NCI-H526 (cell line): ENCODE measurements at regions not wholly inside any gene's neighbourhood (a gene's known extent, or its start where the extent isn't known, plus 50 kb on each side); places are given as distances from the start of the nearest gene placed in this dataset.
A peak's percentile ranks its signal among the peaks of the same experiment; 100 is the strongest.
"Not testable (repeated sequence)": the region's sequence is repeated elsewhere in the genome, so short reads cannot be mapped to it uniquely, and the experiment has no call there.

ENCODE experiments used
- DNase-seq, 2 experiments: peaks; one replicate each; lab custom pipeline; 2025; lab: John Stamatoyannopoulos, UW

DNA sequence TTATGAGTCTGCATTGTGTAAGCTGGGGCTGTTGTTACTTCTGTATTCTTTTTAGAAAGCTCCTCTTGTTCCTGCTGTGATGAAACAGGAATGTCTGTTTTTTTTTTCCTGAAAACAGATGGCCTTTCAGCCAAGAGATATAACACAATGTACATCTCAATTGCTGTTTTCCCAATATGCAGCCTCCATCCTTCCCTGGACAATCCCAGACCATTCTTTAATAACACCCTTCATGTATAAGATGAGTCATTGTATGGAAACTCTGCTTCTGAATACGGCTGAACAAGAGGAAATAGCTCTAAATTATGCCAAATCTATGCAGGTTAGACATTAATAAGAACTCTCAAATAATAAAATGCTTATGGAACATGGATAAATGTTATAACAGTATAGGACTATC, 60.2 kb upstream of the LRRC4C start:
- no peak for DNase-seq

DNA sequence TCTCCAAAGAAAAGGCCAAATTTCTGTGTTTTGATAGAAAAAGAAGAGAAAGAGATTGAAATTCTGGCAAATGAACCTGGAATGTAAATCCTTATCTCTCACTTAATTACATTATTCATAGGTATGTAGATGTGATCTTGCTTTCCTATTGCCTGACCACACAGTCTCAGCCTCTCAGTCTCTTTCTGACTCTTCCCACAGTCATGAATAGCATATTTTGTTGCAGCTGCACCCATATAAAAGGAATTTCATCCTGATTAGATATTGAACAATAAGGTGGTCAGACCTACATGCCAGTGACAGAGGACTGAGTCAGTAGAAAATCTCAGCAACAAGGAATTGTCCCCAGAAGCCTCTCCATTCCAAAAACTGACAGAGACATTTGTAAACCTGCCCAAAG, 62.9 kb upstream of the LRRC4C start:
- no peak for DNase-seq

DNA sequence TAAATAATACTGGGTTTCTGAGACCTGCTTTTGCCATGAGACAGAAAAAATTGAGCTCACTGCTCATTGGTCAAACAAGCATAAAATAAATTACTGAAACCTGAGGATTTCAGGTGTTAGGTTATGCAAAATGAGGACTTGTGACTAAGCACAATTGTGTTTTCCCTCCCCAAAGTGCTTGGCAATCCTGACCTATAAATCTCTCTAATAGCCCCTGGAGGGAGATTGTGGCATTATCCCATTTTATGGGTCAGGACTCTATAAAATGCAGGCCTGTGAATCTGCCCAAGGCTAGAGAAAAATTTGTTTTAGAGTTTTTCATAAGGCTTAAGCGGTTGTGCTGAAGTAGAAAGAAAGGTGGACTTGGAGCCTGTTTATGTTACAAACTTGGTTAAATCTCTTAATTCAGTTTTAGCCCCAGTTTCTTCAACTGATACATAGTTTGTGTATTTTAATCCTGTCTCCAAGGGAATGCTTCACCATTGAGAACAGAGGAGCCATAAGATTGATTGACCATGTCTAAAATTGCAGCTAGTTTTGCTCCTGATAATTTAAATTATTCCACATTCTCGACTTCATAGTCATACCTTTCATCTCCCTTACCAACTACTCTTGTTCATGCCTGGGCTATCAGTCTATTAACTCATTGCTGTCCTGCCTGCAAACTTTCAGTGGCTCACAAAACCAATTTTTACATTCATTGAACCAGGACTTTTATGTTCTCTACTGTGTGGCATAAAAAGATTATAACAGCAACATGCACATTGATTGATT, 63.6 kb upstream of the LRRC4C start:
- DNase-seq: no peak

GRCh38 chr11:41527530-41527929, 68.1 kb upstream of the LRRC4C start:
- no peak for DNase-seq

GRCh38 chr11:41532413-41532812, 73.0 kb upstream of the LRRC4C start:
- no peak for DNase-seq

GRCh38 chr11:41533761-41534160, 74.3 kb upstream of the LRRC4C start:
- DNase-seq: no peak

DNA sequence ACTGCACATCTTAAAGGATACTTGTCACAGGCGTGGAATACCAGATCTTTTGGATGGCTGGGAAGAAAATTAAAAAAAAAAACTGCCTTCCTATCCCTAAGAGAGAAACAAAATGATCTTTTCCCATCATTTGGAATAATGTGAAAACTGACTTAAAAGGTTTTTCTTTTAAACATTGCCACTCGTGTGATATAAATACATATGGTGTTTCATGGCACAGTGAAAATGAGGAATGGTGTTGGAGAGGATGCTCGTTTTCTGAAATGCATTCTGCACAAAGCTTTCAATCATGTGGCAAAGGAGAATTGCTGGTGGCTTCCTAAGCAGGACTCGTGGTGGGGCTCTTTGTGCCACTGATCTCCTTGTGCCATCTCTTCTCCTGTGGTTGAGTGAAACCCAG, 74.9 kb upstream of the LRRC4C start:
- DNase-seq: no peak

DNA sequence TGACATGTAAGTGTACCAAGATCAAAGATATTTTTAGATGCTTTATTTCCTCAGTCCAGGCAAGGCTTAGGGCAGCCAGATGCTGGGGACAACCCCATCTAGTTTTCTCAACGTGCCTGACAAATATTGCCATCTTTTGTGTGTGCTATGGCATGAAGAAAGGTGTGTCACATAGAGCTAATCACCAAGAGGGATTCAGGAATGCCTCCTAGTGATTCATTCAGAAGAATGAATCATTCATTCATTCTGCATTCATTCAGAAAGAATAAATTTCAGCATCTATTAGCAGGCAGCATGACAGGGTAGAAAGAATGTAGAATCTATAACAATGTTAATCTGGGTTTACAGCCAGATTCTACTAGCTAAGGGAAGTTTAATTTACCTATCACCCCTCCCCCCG, 75.4 kb upstream of the LRRC4C start:
- no peak for DNase-seq

GRCh38 chr11:41536021-41536568, 76.6 kb upstream of the LRRC4C start:
- DNase-seq: no peak

- DNase-seq: not testable (repeated sequence)
These were observed 85.5 kb upstream of the LRRC4C start for GRCh38 chr11:41544902-41545301.

GRCh38 chr11:41578421-41579051, 119.1 kb upstream of the LRRC4C start:
- no peak for DNase-seq

DNA sequence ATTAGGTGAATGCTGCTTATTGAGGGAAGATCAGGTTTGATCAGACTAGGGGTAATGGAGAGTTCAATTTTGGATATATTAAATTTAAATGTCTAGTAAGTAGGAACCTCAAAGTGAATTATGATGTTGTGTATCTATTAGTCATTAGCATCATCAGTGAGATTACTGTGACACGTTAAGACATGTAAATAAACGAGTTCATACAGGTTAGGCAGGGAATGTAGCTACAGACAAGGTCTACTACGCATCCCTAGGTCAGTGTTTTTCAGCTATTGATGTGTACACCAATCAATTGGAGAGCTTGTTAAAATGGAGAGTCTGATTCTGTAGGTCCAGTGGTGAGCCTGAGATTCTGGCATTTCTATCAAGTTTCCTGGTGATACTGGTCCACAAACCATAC, 120.1 kb upstream of the LRRC4C start:
- no peak for DNase-seq

GRCh38 chr11:41609511-41609910, 150.1 kb upstream of the LRRC4C start:
- no peak for DNase-seq

DNA sequence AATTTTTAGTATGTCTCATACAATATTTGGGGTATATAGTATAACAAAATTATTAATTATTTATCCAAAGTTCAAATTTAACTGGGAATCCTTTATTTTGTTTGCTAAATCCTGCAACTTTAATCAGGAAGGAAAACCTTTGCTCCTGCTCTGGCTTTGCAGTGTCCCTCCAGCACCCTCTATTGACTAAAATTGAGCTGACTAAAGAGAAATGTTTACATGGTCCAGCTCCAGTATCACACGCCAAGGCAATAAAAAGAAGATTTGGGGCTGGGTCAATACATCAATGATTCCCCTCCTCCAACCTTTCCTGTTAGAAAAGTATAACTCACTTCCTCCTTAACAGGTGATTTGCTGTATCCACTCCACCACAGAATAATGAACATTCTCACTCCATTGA, 153.0 kb upstream of the LRRC4C start:
- DNase-seq: peak in 1 of 2 experiments; percentile 10

DNA sequence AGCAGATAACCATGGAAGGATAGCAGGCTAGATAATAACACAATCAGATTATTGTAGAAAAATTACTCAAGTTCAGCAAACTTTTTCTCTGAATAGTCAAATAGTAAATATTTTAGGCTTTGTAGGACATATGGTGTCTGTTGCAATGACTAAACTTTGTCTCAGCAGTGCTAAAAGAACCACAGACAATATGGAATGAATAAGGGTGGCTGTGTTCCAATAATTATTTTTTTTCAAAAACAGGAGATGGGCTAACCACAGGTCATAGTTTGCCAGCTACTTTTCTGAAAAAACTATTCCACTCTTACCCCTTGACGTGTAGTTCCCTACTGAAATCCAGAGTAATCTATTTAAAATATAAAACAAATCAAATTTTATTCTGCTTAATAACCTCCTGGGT, 153.9 kb upstream of the LRRC4C start:
- DNase-seq: no peak

DNA sequence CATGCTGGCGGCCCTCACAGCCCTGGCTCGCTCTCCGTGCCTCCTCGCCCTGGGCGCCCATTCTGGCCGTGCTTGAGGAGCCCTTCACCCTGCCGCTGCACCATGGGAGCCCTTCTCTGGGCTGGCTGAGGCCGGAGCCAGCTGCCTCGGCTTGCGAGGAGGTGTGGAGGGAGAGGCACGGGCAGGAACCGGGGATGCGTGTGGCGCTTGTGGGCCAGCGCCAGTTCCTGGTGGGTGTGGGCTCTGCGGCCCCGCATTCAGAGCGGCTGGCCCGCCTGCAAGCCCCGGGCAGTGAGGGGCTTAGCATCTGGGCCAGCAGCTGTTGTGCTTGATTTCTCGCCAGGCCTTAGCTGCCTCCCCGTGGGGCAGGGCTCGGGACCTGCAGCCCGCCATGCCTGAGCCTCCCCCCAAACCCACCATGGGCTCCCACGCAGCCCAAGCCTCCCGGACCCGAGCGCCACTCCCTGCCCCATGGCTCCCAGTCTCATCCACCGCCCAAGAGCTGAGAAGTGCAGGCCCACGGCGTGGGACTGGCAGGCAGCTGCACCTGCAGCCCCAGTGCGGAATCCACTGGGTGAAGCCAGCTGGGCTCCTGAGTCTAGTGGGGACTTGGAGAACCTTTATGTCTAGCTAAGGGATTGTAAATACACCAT, 163.4 kb upstream of the LRRC4C start:
- DNase-seq: no peak

GRCh38 chr11:41659985-41660384, 200.5 kb upstream of the LRRC4C start:
- no peak for DNase-seq

DNA sequence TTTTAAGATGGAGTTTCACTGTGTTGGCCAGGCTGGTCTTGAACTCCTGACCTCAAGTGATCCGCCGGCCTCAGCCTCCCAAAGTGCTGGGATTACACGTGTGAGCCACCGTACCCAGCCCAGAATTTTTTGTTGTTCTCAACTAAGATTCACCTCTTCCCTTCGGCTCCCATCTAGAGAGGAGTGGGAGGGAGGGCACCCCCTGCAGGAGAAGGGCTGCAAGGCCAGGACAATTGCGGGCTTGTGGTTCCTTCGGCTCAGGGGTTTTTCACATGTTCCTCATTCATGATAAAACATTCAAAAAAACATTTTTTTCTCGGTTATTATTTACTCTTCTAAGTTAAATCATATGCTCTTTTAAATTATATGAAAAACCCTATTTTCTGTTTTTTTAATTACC, 201.1 kb upstream of the LRRC4C start:
- DNase-seq: peak in 1 of 2 experiments; percentile 39

DNA sequence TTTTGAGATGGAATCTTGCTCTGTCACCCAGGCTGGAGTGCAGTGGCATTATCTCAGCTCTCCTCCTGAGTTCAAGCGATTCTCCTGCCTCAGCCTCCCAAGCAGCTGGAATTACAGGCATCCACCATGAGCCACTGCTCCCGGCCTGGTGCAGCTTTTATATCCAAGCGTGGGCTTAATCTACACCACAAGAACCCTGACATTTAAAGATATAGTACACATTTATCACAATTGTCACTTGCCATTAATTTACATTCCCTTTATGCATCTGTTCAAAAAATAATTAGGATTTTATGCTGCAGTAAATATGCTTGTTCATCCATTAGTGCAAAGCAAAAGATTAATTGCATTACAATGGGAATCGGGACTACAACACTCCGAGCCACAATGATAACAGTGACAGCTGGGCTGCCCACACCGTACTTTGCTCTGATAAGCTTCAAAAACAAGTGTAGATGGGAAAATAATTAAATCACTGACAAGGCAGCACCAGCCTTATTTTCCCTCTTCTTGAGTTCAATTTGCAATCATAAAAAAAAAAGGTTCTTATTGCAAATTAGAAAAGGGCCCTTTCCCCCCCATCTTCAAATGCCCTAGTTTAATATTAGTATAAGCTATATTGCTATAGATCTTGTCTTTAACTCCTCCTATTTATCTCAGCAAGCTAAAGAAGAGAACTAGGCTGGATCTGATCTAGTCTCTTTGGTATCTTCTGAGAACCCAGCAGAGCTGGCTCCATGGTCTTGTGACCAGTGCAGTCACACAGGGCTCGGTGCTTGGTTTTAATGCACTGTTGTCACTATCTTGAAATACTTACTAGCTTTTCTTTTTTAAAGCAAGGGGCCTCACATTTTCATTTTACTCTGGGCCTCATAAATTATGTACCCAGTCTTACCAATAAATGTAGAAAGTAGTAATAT, 206.2 kb upstream of the LRRC4C start:
- no peak for DNase-seq

DNA sequence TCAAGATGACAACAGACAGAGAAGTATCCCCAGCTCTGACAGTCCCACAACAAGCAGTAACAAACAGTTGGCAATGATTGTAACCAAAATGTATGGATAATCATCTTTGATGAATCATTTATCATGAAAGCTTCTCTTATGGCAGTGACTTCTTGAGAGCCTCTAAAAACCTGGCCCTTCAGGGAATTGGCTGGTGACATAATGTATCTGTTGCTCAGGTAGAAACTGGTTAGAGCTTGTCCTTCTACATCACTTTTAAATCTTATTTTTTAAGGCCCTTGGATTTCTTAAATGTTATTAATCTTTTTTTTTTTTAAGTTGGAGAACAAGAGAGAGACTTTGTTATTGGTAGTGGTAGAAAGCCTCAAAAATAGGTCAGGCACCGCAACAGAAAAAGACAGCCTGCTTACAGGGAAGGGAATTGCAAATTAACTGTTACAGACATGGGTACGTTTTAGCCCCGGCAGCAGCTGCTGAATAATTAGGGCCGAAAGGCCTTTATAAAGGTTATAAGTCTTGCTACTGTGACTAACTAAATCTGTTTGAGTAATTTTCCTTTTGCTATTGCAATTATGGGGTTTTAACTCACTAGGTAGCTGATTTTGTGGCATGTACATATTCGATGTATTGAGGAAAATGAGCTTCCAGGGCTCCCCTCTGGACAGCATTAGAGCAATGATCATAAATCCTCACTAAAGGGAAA, 207.7 kb upstream of the LRRC4C start:
- DNase-seq: no peak

DNA sequence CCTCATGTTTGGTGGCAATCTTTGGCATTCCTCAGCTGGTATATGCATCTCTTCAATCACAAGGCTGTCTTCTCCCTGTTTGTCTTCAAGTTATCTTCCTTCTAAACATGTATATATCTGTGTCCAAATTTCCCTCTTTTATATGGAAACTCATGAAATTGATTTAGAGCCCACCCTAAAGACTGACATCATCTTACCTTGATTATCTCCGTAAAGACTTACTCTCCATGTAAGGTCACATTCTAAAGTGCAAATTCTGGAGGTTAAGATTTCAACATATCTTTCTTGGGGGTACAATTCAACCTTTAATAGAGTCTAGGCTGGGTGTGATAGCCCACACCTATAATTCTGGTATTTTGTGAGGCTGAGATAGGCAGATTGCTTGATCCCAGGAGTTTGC, 215.8 kb upstream of the LRRC4C start:
- no peak for DNase-seq
